Activated CD4-positive, alpha-beta T cell treated with anti-CD3 and anti-CD28 coated beads, Interleukin-2, Interleukin-6, amounts not matched to agents 100 ng/mL and 50 ng/mL, durations not matched to agents 16 hours and 8 hours (primary cell): ENCODE measurements at regions not wholly inside any gene's neighbourhood (a gene's known extent, or its start where the extent isn't known, plus 50 kb on each side); places are given as distances from the start of the nearest gene placed in this dataset.
"Not testable (repeated sequence)": the region's sequence is repeated elsewhere in the genome, so short reads cannot be mapped to it uniquely, and the experiment has no call there.

ENCODE experiments used
- DNase-seq: peaks from one replicate; pipeline ENCODE4 v3.0.0-alpha.2; 2020

- no peak for DNase-seq
Observed at GRCh38 chr12:63038713-63039100, 103.8 kb upstream of the PPM1H start.

- no peak for DNase-seq
Observed at GRCh38 chr12:63037746-63038712, 103.1 kb upstream of the PPM1H start.

GRCh38 chr12:63036974-63037335, 102.0 kb upstream of the PPM1H start:
- DNase-seq = no peak

DNA sequence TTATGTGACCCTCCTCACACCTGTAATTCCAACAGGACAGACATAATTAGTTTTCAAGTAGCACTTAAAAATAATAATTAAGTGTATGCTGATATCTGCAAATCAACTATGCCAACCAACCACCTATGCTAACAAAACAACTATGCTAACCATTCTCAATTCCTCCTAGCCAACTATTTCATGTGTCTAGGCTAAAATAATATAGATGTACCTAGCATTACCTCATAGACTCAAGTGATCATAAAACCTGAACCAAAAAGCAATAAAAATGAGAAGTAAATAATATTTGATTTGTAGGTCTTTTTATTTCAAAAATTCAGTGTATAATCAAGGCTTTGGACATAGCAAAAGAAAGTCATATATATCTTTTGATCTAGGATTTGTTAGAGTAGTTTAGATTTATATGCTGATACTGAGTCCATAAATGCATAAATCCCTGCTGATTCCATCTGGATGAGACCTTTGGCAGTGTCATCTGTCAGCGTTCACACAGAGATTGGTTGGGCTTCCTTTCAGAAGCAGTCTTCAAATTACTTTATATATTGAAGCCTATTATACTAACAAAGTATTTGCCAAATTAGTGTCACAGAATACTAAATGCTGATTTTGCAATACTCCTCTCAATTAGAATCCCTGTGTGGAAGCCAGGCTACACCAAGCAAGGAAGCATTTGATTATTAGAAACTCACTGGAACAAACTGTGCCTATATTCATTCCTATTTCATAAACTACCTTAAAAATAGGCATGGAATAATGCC, 101.4 kb upstream of the PPM1H start:
- no peak for DNase-seq

- no peak for DNase-seq
Observed at GRCh38 chr12:63034601-63035000, 99.7 kb upstream of the PPM1H start.

DNA sequence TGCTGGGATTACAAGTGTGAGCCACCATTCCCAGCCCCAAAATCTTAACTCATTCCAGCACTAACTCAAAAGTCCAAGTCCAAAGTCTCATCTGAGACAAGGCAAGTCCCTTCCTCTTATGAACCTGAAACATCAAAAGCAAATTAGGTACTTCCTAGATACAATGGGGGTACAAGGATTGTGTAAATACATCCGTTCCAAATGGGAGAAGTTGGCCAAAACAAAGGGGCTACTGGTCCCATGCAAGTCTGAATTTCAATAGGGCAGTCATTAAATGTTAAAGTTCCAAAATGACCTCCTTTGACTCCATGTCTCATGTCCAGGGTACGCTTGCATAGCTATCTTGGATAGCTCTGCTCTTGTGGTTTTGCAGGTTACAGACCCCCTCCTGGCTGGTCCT, 94.7 kb upstream of the PPM1H start:
- DNase-seq = no peak

DNA sequence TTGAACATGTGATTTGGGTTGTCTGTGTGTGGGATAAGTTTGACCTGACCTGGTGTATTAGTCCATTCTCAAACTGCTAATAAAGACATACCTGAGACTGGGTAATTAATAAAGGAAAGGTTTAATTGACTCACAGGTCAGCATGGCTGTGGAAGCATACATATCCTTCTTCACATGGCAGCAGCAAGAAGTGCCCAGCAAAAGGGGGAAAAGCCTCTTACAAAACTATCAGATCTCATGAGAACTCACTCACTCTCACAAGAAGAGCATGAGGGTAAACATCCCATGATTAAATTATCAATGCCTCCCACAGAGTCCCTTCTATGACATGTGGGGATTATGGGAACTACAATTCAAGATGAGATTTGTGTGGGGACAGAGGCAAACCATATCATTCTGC, 94.0 kb upstream of the PPM1H start:
- DNase-seq = no peak

- no peak for DNase-seq
Observed at GRCh38 chr12:63025116-63025515, 90.2 kb upstream of the PPM1H start.

DNA sequence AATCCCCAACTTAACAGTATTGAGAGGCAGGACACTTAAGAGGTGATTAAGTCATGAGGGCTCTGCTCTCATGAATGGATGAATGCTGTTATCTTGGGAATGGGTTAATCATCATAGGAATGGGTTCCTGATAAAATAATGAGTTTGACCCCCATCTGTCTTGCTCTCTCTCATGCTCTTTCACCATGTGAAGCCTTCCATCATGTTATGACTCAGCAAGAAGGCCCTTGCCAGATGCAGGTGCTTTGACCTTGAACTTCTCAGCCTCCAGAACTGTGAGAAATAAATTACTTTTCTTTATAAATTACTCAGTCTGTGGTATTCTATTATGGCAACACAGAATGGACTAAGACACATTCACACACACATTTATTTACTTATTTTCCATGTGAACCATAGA, 89.0 kb upstream of the PPM1H start:
- no peak for DNase-seq

- no peak for DNase-seq
Observed at GRCh38 chr12:63021116-63021515, 86.2 kb upstream of the PPM1H start.

DNA sequence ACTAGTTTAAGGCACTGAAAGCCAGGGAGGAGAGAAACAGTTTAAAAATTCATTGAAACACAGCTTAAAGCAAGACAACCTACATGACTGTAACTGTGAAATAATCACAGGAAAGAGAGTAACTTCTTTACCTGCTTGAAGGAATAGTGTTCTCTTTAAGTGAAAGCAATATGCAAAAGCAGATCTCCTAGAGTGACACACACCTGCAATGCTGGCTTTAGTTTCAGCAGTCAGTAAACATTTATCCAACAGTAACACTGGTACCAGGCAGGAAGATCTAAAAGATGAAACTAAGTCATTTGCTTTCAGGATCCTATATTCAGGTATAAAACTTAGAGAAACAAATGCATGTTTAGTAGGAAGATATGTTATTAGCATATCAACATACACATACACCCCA, 85.3 kb upstream of the PPM1H start:
- DNase-seq = no peak

GRCh38 chr12:63018273-63018672, 83.3 kb upstream of the PPM1H start:
- no peak for DNase-seq

DNA sequence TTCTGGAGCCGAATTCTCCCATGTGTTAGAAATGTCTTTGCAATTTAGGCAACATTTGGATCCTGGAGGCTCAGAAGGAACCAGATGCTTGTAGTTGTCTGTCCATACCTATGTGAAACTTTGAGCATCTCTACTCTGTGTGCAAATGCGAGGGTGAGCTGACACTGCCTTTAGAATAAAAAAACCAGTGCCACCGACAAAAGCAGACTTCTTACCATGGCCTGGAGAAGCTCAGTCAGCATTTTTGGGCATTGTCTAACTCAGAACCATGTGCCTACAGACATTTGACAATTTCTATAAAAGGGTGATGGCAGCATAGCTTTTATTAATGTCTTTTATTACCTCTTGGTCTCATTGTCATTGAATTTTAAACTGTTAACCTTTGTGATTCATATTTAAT, 78.4 kb upstream of the PPM1H start:
- no peak for DNase-seq

DNA sequence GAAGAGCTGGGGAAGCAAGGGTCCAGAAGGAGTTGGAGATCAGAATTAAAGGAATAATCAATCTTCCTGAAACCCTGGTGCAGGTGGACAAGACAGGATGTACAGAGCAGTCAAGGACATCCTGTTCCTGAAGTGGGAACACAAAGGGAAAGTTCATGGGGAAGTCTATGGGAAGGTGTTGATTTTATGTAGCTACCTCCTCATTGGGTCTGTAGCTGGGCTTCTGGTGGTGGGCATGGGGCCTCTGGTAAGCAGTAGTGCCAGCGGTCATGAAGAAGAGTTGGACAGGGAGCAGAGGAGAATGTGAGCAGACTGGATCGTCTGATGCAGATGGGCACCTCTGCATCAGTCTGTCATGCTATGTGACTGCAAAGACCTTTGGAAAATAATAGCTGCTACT, 75.7 kb upstream of the PPM1H start:
- DNase-seq = no peak

GRCh38 chr12:63008372-63008771, 73.4 kb upstream of the PPM1H start:
- no peak for DNase-seq

DNA sequence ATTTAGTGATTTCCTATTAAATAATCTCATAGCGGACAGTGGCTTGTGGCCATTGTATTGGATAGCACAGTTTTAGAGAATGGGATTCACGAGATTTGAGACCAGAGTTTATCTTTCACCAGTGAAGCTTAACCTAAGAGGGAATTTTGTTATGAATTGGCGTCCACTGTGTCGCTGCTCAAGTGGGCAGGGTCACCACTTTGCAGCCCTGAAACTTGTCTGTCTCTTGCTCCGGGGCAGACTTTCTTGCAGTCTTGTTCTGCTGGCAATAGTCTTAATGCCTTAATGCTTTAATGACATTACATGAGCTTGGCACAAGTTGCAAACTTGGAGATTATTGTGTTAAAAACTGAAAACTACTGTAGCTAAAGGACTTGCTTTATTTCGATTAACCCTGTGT, 72.8 kb upstream of the PPM1H start:
- DNase-seq = no peak

DNA sequence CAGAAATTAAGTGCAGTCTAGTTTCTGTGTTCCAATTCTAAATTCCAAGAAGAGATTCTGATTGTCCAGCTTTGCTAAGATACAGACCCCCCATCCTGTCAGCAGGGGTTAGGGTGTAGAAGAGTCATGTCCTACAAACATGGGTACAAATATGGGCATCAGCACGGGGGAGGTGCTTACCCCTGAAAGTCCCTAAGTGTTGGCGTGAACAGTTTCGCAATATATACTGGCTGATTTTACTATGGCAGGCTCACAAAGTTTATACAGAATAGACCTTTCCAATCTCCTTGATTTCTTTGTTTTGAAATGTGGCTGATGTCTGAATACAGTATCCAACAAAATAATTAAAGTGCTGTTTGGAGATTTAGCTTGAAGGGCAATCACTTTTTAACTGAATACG, 71.6 kb upstream of the PPM1H start:
- DNase-seq = no peak

- no peak for DNase-seq
Observed at GRCh38 chr12:63005382-63005781, 70.4 kb upstream of the PPM1H start.

GRCh38 chr12:63003223-63003819, 68.4 kb upstream of the PPM1H start:
- no peak for DNase-seq

- DNase-seq = not testable (repeated sequence)
Observed at GRCh38 chr12:63002059-63002458, 67.1 kb upstream of the PPM1H start.

DNA sequence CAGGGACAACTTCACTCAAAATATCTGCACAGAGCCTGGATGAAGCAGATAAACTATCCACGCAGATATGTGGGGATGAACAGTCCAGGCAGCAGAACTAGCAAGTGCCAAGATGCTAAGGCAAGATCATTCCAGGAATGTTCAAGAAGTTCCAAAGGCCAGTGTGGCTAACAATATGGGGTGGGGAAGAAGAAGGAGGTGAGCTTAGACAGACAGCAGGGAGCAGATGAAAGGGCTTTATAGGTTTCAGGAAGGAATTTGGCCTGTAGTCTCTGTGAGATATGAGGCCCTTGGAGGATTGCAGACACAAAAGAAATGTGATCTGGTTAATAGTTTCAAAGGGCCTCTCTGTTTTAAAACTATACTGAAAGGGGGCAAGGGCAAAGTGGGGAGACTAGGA, 63.5 kb upstream of the PPM1H start:
- DNase-seq = no peak

DNA sequence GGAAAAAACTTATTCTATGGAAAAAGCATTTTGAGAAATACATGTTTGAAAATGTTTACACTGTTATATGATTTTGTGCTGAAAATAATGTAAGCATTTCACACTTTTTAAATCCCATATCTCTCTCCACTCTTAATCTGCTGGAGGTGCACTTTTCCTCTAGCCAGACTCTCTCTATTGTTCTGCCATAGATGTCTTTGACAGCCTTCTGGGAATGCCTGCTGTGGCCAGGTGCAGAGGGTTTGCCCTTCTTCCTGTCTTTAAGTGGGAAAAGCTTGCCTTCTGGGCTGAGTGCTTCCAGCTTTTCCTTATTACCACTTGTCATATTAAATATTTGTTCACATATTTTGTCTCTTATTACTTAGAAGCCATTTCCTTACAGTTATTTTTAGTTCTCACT, 60.1 kb upstream of the PPM1H start:
- DNase-seq = no peak

GRCh38 chr12:62986844-62987243, 51.9 kb upstream of the PPM1H start:
- no peak for DNase-seq
